HG03135 (cell line): ENCODE measurements at regions not wholly inside any gene's neighbourhood (a gene's known extent, or its start where the extent isn't known, plus 50 kb on each side); places are given as distances from the start of the nearest gene placed in this dataset.

Experiments
- ATAC-seq: cut with Tn5 transposase; IDR thresholded peaks from one replicate; pipeline ENCODE4 v1.9.1; 2021; ENCODE audit warnings: mild to moderate bottlenecking, moderate library complexity; ENCODE audit not compliant: unreplicated experiment

DNA sequence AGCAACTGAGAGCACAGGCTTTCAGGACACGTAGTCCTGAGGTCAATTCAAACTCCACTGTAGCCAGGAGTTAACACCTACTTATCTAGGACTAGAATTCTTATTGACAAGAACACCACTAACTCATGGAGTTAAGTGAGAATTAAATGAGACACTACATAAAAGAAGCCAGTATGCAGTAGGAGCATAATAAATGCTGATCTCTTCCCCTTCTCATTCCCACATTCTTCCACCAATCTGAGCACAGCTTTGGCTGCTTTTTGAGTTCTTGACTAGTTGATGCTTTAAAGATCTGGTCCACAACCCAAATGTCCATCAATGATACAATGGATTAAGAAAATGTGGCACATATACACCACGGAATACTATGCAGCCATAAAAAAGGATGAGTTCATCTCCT is 55.2 kb downstream of the TTC32 start:
- ATAC-seq: no peak

DNA sequence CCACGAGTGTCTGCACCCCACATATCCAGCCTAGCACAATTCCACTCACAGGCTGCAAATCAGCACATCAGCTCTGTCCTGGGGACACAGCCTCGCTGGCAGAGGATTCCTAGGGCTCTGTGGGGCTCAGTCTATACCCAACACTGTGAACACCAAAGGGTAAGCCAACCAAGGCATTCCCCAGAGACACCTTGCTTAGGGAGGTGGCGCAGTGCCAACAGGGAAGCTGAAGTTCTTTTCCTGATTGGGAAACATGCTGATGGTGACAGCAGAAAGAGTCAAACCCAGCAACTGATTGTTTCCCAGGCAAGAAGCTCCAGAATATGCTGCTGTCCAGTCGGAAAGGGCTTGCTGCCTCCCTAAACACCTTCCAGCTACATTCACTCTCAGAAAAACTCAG is 55.8 kb downstream of the TTC32 start:
- no peak for ATAC-seq

DNA sequence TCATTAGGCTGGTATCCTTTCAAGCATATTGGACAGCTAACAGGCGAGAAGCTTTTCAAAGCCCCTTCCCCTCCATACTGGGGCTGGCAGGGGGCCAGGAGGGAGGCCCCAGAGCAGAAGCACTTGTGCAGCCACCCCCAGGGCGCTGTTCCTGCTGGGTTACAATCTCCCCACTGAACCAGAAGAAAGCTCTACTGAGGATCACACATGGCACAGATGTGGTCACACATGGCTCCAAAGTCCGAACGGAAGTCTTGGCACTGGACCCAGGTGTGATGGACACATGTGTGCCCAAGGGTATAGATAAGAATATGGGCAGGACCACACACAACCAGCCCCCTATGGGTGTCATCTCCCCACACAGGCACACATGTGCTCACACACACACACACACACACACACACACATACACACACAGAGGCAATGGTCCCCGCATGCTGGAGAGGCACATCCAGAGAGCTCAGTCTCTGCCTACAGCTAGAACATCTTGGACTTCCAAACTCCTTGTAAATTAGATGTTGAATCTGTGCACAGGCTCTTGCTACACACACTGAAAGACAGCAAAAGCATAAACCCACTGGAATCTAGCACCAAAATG is 56.4 kb downstream of the TTC32 start:
- no peak for ATAC-seq

DNA sequence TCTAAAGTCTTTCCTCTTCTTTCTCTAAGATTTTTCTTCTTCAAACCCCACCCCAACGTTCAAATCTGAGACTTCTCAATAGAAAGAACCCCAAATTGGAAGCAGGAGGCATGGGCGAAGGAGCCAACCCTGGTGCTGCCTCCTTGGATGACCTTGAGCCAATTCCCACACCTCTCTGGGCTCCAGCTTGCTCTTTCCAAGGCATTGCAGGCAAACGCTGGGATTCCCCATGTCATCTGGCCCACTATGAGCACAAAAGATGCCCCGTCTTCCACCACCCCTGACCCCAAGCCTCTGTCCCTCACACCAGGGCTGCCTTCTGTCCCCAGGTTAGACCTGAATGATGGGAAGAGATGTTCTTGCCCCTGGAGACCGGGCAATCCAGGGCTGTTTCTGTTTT is 57.0 kb downstream of the TTC32 start:
- ATAC-seq: no peak

DNA sequence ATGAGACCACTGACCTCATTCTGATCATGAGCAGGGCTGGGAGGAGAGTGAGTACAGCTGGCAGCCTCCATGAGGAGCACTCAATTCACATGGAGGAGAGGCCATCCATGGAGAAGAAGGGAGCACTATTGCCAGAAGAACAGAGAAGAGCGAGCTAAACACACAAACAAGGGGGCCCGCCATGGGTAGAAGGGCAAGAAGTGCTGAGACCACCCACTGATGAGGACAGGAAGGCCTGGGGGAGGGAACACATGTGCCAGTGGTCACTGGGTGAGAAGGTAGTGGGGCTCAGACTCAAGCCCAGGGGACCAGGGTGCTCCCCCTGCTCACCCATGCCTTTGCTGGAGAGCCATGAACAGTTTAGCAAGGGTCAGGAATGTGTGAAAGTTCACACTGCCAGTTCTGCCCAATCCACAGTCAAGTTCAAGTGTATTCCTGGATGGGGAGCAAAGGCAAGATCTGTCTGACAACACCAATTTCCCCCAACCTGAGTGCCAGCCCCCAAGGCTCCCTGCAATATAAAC is 57.7 kb downstream of the TTC32 start:
- ATAC-seq: no peak

DNA sequence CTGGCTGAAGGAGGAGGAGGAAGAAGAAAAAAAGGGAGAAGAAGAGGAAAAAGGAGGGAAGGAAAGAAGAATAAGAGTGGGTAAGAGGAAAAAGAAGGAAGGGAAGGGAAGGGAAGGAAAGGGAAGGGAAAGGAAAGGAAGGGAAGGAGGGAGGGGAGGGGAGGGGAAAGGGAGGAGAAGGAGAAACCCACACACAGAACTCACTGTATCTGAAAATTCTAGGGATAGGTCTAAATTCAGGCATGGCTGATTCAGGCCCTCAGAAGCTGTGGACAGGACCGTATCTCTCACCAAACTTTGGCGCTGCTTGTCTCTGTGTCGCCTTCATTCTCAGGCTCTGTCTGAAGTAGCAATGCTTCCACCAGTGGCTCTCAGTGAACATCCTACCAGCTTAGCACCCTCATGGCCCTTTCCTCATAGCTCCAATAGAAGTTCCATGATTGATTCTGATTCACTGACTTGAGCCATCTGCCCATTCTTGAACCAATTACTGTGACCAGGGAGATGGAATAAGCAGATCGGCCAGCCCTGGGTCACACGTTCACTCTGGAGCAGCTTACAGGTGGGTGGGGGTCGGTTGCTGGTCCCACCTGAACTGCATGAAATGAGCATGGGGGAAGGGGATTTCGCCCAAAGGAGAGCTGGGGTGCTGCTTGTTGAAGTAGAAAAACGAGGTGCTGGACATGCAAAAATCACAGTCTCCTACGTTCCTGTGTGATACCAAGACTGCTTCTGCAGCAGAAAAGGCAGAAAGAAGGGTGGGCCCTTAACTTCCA is 59.7 kb downstream of the TTC32 start:
- ATAC-seq: no peak

DNA sequence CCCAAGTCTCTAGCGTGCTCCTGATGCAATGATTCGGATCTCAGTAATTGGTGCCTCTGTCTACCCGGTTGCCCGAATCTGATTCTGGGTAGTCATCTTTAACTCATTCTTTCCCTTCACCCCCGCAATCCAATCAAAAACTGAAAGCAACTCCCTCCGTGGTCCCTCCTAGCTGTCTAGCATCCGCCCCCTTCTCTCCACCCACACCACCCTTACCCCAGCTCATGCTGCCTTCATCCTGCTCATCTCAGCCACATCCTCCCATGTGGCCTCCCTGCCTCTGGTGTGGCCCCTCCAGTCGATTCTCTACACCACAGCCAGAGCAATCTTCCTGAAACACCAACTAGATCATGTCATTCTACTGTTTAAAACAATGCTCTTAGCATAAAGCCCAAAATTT is 62.3 kb downstream of the TTC32 start:
- ATAC-seq: no peak

DNA sequence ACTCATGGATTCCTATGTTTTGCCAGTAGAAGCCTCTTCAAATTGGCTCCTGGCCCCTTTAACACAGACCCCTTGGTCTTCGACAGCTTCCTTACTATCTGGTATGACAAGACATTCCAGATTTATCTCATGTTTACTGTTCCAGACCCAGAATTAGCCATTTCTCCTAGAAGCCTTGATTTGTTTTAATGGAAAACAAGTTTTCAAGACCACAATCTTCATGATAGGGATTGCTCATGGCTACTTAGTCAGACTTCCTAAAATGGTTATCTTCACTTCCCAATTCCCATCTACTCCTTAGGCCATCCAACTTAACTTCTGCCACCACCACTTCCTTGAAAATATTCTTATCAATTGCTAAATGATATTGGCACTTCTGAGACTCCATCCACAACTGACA is 63.2 kb downstream of the TTC32 start:
- no peak for ATAC-seq

DNA sequence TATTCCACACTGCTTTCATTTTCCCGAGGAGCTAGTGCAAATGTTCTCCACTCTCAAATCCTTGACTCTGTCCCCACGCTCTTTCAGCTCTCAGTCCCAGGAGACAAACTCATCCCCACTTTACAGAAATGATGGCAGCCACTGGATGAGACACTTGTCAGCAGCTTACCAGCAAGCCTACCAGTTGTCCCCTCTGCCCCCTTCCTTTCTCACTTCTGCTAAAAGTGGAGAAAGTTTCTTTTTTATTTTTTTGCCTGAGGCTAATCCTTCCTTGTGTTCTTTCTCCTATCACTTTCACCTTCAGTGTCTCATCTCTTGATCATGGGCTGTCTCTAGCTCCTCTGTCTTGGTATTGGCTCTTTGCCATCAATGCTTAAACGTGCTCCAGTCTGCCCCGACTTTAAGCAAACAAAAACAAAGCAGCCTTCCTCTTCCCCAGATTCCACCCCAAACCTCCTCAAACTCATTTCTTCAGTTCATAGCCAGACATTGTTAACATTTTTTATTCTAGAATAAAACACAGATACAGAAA is 64.5 kb downstream of the TTC32 start:
- no peak for ATAC-seq

DNA sequence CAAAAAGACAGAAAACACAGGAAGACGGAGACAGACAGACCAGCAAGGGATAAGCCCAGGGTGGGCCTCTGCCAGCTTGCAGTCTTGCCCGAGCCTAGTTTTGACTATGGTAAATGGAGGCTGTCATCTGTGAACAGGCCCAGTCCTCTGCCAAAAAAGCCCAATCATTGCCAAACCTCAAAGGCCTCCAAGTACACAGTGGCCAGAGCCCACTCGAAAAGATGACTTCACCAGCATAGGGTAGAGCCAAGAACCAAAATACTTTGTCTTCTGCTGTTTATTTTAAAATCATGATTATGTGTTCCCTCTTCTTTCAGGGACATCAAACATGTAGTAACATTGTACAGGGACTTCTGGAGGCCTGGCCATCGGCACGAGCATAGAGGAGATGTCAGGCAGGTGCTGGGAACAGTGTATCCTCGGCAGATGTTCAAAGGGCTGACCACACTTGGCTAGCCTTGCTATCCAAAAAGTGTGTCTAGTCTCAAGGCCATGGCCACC is 66.0 kb downstream of the TTC32 start:
- ATAC-seq: no peak

DNA sequence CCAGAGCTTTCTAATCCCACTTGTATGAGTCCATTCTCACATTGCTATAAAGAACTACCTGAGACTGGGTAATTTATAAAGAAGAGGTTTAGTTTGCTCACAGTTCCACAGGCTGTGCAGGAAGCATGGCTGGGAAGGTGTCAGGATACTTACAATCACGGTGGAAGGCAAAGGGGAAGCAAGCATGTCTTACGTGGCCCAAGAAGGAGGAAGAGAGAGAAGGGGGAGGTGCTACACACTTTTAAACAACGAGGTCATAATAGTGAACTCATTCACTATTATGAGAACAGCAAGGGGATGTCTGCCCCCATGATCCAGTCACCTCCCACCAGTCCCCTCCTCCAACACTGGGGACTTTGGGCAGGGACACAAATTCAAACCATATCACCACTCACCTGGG is 67.8 kb downstream of the TTC32 start:
- ATAC-seq: no peak

DNA sequence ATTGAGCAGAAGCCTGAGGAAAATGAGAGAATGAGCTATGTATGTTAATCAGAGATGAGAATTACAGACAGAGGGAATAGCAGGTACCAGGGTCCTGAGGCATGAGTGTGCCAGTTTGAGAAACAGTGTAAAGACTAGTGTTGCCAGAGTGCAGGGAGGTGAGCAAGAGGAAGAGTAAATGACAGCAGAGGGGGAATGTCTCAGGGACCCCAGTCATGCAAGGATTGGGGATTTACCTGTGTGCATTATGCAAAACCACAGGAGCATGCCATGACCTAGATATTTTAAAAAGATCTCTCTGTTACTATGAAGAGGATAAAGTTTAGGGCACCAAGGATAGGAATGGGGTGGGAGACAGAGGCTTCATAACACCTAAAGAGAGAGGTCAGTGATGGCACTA is 72.1 kb downstream of the TTC32 start:
- ATAC-seq: no peak

DNA sequence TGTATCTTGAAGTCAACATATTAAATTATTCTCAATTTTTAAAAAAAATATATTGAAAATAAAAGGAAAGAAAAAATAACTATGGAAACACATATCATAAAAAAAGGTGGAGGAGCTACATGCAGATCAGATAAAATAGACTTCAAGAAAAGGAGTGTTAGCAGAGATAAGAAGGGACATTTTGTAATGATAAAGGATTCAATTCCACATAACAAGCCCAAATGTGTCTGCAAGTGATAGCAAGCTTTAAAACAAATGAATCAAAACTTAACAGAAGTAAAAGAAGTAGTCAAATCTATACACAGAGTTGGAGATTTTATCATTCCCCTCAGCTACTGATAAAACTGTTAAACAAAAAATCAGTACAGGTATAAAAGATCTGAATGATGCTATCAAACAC is 74.9 kb downstream of the TTC32 start:
- ATAC-seq: no peak

DNA sequence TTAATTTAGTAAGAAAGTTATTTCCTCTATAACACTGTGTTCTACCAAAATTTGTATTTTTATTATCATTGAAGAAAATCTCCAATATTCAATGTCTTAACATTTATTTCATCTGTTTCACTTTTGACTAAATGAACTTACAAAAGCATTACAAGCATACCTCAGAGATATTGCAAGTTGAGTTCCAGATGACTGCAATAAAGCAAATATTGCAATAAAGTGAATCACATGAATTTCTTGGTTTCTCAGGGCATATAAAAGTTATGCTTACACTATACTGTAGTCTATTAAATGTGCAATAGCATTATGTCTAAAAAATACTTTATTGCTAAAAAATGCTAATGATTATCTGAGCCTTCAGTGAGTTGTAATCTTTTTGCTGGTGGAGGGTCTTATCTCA is 78.3 kb downstream of the TTC32 start:
- no peak for ATAC-seq

DNA sequence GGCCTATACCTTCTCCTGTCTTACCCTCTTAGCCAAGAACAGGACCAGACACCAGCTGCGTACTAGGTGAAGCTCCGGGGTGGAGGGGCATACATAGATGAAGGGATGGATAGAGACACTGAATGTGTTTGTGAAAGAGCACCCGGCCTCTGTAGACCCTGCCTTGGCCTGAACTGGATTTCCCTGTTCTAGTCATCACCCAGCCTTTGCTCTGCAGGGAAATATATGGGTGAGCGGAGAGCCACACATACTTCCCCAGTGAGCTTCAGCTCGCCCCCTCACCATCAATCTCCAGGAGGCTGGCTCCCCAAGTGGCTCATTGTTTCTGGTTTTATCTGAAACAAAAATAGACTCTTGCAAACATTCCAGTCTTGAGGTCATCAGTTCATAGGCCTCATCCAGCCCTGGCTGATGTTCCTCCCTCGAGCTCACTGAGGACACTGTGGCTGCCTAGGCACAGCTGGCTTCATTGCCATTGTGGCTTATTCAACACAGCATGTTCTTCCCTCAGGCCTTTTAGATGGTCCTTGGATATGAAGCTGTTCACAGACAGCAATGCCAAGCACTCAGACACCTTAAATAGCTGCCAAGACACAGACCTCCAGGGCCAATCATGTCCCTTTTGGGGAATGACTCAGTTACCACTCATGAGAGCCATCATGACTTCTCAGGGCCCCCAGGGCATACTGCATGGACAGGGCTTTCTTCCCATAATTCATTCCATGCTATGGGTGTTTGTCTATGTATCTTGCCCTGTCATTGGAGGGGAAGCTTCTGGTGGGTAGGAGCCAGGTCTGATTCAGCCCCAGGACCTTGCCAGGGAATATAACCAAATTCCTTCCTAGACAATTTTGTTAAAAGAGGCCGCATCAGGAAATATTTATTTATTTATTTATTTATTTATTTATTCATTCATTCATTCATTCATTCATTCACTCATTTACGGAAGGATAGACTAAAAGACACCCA is 82.4 kb downstream of the TTC32 start:
- no peak for ATAC-seq

DNA sequence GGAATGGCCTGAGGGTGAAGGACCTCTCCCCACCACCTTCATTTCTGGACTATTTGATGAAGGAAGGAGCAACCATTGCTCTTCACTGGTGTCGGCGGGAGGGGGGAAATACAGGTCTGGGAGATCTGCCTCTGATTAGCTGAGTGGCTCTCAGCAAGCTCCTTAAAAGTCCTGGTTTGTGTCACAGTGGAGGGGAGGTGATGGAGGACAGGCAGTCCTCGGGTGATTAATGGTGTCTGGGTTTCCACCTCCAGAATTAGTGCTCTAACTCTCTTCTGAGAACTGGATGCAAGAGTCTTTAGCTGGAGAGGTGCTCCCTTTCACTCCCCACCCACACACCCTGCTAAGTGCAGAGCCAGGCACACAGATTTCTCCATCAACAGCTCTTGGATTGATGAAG is 83.2 kb downstream of the TTC32 start:
- no peak for ATAC-seq

DNA sequence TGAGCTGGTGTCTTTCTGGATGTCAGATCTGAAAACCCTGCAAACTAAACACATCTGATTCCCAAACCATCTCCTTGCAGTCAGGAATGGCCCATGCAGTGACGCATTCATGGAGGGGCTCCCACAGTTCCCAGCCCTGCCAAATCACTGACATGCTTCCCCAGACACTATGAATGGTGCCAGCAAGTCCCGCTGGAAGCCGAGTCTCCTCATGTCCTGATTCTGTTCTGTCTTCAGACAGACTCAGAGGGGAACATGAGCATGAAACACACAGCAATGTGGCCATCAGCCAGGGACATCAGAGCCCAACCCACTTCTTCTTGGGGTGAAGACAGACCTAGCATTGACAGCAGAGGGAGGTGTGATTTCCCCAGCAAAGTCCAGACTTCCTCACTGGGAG is 83.7 kb downstream of the TTC32 start:
- ATAC-seq: no peak

DNA sequence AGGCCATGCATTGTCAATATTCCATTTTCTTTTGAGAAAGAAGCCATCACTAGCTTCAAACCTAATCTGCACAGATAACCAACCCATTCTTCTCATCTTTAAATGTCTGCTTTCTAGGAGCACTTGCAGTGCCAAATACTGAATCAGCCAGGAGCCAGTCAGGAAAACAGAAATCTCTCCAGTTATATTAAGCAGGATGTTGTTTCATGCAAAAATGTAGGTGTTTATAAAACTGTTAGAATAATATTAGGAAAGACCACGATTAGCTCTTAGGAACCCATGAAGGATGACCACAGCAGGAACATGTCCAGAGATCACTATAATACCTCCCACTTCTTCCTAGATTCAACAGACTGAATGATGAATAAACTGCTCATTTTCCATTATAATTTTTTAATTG is 86.0 kb downstream of the TTC32 start:
- no peak for ATAC-seq

DNA sequence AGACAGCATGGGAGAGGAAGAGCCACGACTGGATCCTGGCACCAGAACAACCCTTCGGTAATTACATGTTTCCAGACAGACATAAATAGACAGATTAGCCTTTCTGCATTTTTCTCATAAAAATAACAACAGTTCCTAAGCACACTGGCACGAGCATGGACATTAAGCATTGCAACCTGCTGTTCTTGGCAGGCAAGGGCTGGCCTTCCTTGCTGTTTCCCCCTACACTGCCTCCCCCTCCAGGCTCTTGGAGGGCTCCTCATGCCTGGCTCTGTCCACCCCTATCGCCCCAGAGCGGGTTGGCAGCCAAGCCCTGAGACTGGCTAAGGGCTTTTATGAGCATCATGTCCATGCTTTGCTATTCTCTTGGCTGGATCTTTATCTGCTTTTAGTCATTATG is 89.6 kb downstream of the TTC32 start:
- no peak for ATAC-seq

DNA sequence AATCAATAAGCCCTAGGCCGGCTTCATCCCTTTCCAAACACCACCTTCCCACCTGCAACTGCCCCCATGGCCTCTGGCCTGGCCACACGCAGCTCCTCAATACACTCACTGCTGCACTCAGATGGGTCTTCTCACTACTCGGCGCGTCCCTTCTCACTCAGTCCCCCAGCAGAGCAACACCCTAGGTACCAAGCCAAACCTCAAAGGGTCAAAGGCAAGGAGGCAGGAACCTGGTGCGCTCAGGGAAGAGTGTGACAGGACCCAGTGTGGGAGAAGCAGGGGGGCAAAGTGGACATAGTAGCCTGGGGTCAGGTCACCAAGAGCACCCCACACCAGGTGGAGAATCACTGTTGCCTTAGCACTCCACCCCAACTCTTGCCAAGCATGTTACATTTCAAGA is 90.6 kb downstream of the TTC32 start:
- no peak for ATAC-seq

DNA sequence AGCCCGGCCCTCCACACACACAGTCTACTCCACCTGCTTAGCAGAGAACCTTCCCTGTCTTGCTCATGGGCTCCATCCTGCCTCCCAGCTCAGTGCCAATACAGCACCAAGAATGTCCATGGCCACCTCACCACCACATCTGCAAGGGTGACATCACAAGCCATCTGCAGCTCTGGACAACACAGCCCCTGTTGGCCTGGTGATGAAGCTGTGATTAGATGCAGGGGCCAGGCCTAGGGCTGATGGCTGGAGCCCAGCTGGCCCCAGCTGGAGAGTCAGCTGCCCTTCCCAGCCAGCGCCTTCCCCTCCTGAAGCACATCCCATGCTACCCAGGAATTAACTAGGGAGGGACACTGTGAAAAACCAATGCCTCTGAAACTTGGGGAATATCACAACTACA is 91.1 kb downstream of the TTC32 start:
- no peak for ATAC-seq
